K562 (cell line): ENCODE measurements at regions not wholly inside any gene's neighbourhood (a gene's known extent, or its start where the extent isn't known, plus 50 kb on each side); places are given as distances from the start of the nearest gene placed in this dataset.

Experiments used
- ATAC-seq: fragments of 200-7000 bp; cut with Tn5 transposase; 3 replicates; pipeline ENCODE4 v1.9.1; 2020; ENCODE audit warnings: moderate library complexity
- BruUV-seq: library from RNA; stranded (reverse); fragments of 400-500 nt; replicated peaks from 2 replicates; lab custom pipeline; 2021; lab: Mats Ljungman, UMichigan
- CTCF ChIA-PET: fragments of 300-600 bp; formaldehyde crosslinking; extraction: SDS; loops from one replicate; lab custom pipeline; 2021; ENCODE audit warnings: low intra/inter-chr PET ratio; lab: Yijun Ruan, JAX
- POLR2A ChIA-PET: fragments of 300-600, 350-650 bp; sonication (Branson Sonifier 250); formaldehyde crosslinking; extraction: SDS; loops from one replicate; lab custom pipeline; 2021; ENCODE audit warnings: antibody characterized with exemption, inconsistent platforms; lab: Yijun Ruan, JAX
- DNase-seq, 4 experiments: peaks; one replicate each; pipeline versions ENCODE4 v3.0.0 to v3.0.0-alpha.2; 2011 to 2018; ENCODE audit warnings: low spot score in 3 of 4, mixed read lengths in 3 of 4; ENCODE audit errors: extremely low read depth in 1 of 4
- FAIRE-seq: peaks from 2 replicates; lab custom pipeline; 2011; peaks lifted over from hg19 to GRCh38; lab: Jason Lieb, UNC
- H2AFZ ChIP-seq: 2 replicates; pipeline ENCODE4 v1.6.0; 2011; ENCODE audit warnings: low read depth, low read length, control low read depth, inconsistent platforms
- H3K27ac ChIP-seq: fragments of 200-600 bp; 3 replicates; pipeline ENCODE4 v1.8.0; 2011; ENCODE audit warnings: low read depth, mild to moderate bottlenecking, control low read depth, inconsistent platforms, low read length, moderate library complexity, mixed read lengths; ENCODE audit errors: extremely low read depth
- H3K27me3 ChIP-seq, 2 experiments: fragments of 300-600 bp in 1 of 2; 2 replicates in 1 of 2; 3 replicates in 1 of 2; pipeline versions ENCODE4 v1.6.0 to v1.8.0; 2011; ENCODE audit warnings: inconsistent platforms in 2 of 2, low read length in 2 of 2, mild to moderate bottlenecking in 1 of 2, mixed read lengths in 1 of 2, moderate library complexity in 1 of 2; ENCODE audit not compliant: control insufficient read depth in 2 of 2, insufficient read depth in 2 of 2
- H3K36me3 ChIP-seq: fragments of 300-600 bp; 3 replicates; pipeline ENCODE4 v1.8.0; 2011; ENCODE audit warnings: mild to moderate bottlenecking, low read length, inconsistent platforms; ENCODE audit not compliant: control insufficient read depth, insufficient read depth
- H3K4me1 ChIP-seq, 2 experiments: fragments of 200-600 bp in 1 of 2; replicated peaks in 1 of 2; 2 replicates in 1 of 2; 3 replicates in 1 of 2; pipeline versions ENCODE4 v1.5.1 to v1.8.0; 2011; ENCODE audit warnings: inconsistent platforms in 2 of 2, low read length in 2 of 2, mild to moderate bottlenecking in 1 of 2, mixed read lengths in 1 of 2, moderate library complexity in 1 of 2; ENCODE audit not compliant: control insufficient read depth in 2 of 2, insufficient read depth in 2 of 2
- H3K4me2 ChIP-seq: 2 replicates; pipeline ENCODE4 v1.6.1; 2011; ENCODE audit warnings: low read length, control low read depth, inconsistent platforms, mixed read lengths; ENCODE audit not compliant: insufficient read depth
- H3K4me3 ChIP-seq: fragments of 200-600 bp; sonication (generic), shearing (Covaris generic); 2 replicates; pipeline ENCODE4 v1.5.1; 2016; ENCODE audit warnings: control low read depth, inconsistent platforms
- H3K79me2 ChIP-seq: fragments of 200-600 bp; 3 replicates; pipeline ENCODE4 v1.8.0; 2011; ENCODE audit warnings: low read length, inconsistent platforms; ENCODE audit not compliant: control insufficient read depth, insufficient read depth
- H3K9ac ChIP-seq, 2 experiments: 2 replicates each; pipeline versions ENCODE4 v1.6.0 to v1.6.1; 2011; ENCODE audit warnings: low read depth in 2 of 2, low read length in 2 of 2, control low read depth in 1 of 2, inconsistent platforms in 1 of 2, mild to moderate bottlenecking in 1 of 2, mixed read lengths in 1 of 2; ENCODE audit not compliant: insufficient read depth in 1 of 2
- H3K9me1 ChIP-seq: one replicate; pipeline ENCODE4 v1.6.0; 2011; ENCODE audit warnings: inconsistent platforms, mild to moderate bottlenecking, low read length, moderate library complexity; ENCODE audit not compliant: control insufficient read depth, insufficient read depth
- H3K9me3 ChIP-seq: replicated peaks from 2 replicates; pipeline ENCODE4 v1.5.1; 2011; ENCODE audit warnings: low read depth, low read length, inconsistent platforms; ENCODE audit not compliant: control insufficient read depth, insufficient read depth
- H4K20me1 ChIP-seq: replicated peaks from 2 replicates; pipeline ENCODE4 v1.6.1; 2011; ENCODE audit warnings: low read length, inconsistent platforms, mixed read lengths; ENCODE audit not compliant: control insufficient read depth, insufficient read depth
- CHAMP1 ChIP-seq: fragments of 450-650 bp; IDR thresholded peaks from 2 replicates; pipeline ENCODE4 v1.6.1; 2016; ENCODE audit warnings: mild to moderate bottlenecking
- CXXC5 ChIP-seq: fragments of 250-450 bp; sonication (Bioruptor Pico); IDR thresholded peaks from 2 replicates; pipeline ENCODE4 v1.8.0; 2022; ENCODE audit warnings: inconsistent platforms, mild to moderate bottlenecking, moderate library complexity
- HDAC2 ChIP-seq: fragments of 450-650 bp; IDR thresholded peaks from 2 replicates; pipeline ENCODE4 v1.6.1; 2016; ENCODE audit warnings: mild to moderate bottlenecking
- HNRNPL ChIP-seq: fragments of 200-400 bp; formaldehyde crosslinking; IDR thresholded peaks from 2 replicates; pipeline ENCODE4 v1.6.1; 2017; ENCODE audit warnings: low read depth, mild to moderate bottlenecking, low read length
- MYNN ChIP-seq, 2 experiments: sonication (generic); formaldehyde crosslinking in 1 of 2; IDR thresholded peaks; 2 replicates each; pipeline versions ENCODE4 v1.5.0 to v1.6.1; 2016 to 2020; ENCODE audit warnings: antibody characterized with exemption in 1 of 2, missing genetic modification reagents in 1 of 2
- NCOR1 ChIP-seq: fragments of 450-650 bp; IDR thresholded peaks from 2 replicates; pipeline ENCODE4 v1.6.1; 2016; ENCODE audit warnings: mild to moderate bottlenecking, moderate library complexity
- THRAP3 ChIP-seq: fragments of 450-650 bp; IDR thresholded peaks from 2 replicates; pipeline ENCODE4 v1.6.1; 2016; ENCODE audit warnings: mild to moderate bottlenecking, inconsistent platforms, borderline replicate concordance
- ZFPM2 ChIP-seq: fragments of 250-450 bp; sonication (Bioruptor Pico); IDR thresholded peaks from 2 replicates; pipeline ENCODE4 v1.5.1; 2022; ENCODE audit warnings: mild to moderate bottlenecking
- ZNF184 ChIP-seq: sonication (generic); formaldehyde crosslinking; IDR thresholded peaks from 2 replicates; pipeline ENCODE4 v1.5.0; 2020; ENCODE audit warnings: missing genetic modification reagents
- ZNF407 ChIP-seq: fragments of 450-650 bp; IDR thresholded peaks from 2 replicates; pipeline ENCODE4 v1.6.1; 2016; ENCODE audit warnings: low read depth
- ZNF695 ChIP-seq: fragments of 450-650 bp; formaldehyde crosslinking; IDR thresholded peaks from 2 replicates; pipeline ENCODE4 v1.4.0; 2020; ENCODE audit warnings: mild to moderate bottlenecking, moderate library complexity
- WGBS: fragments of 100-300 bp; shearing (Covaris generic); methylation state at CpG from one replicate; pipeline ENCODE4 v1.1.6; 2016; ENCODE audit warnings: low coverage, mixed read lengths; ENCODE audit not compliant: insufficient coverage; ENCODE audit errors: missing lambda C conversion rate; 5-methylcytosine and 5-hydroxymethylcytosine counted together
- in situ Hi-C: fragments of 300-500 bp; cut with MboI; formaldehyde crosslinking; loops from 4 replicates; pipeline ENCODE4 v1.15.0; 2018; ENCODE audit warnings: inconsistent platforms, mixed read lengths
- intact Hi-C: fragments of 100-400 bp; cut with micrococcal nuclease; formaldehyde crosslinking; loops from 2 replicates; pipeline ENCODE4 v1.14.2; 2022

- TF ChIP-seq THRAP3 (no peak), ZNF695 (CRISPR knock-in tag) (no peak)
Observed at GRCh38 chr7:46218461-46219200, 297.6 kb upstream of the IGFBP3 start (continued).

GRCh38 chr7:46215987-46216567 lies 295.0 kb upstream of the IGFBP3 start:
- H3K9me1 ChIP-seq = no peaks in the 10 kb centered on the region
- ChIA-PET CTCF (no interaction called here), POLR2A (no interaction called here)
- no peak overlapping the region for H3K4me3 ChIP-seq
- no peak for ATAC-seq
- no peak overlapping the region for H3K4me2 ChIP-seq
- H3K27ac ChIP-seq = no peak overlapping the region
- intact Hi-C loops (no loop called here), in situ Hi-C loops (no loop called here)
- H3K79me2 ChIP-seq = no peaks in the 10 kb centered on the region
- no peak overlapping the region for H2AFZ ChIP-seq
- H3K9ac ChIP-seq = no peak overlapping the region
- under 1% methylated on average over 15 of the region's 15 CpGs for WGBS
- H3K9me3 ChIP-seq = no peaks in the 10 kb centered on the region
- H3K27me3 ChIP-seq = no peaks in the 10 kb centered on the region
- no peaks in the 10 kb centered on the region for H4K20me1 ChIP-seq
- no peak for FAIRE-seq
- BruUV-seq = no TSS peak
- no peaks in the 10 kb centered on the region for H3K36me3 ChIP-seq
- H3K4me1 ChIP-seq = no peaks in the 10 kb centered on the region
- no peak for DNase-seq
- TF ChIP-seq ZFPM2 (CRISPR knock-in tag) = no peak
- TF ChIP-seq ZNF184 (CRISPR knock-in tag) = no peak
- no peak for TF ChIP-seq NCOR1
- TF ChIP-seq MYNN (IDR thresholded peaks at IDR 0.05) = no peak
- no peak for TF ChIP-seq MYNN (CRISPR knock-in tag; IDR thresholded peaks at IDR 0.05)
- TF ChIP-seq HNRNPL = no peak
- TF ChIP-seq HDAC2 = no peak
- TF ChIP-seq CXXC5 (CRISPR knock-in tag) = no peak
- no peak for TF ChIP-seq CHAMP1
- TF ChIP-seq ZNF407 = no peak
